DMS114 treated with DMSO at 0.1 percent for 48 hours (cell line): ENCODE measurements at regions not wholly inside any gene's neighbourhood (a gene's known extent, or its start where the extent isn't known, plus 50 kb on each side); places are given as distances from the start of the nearest gene placed in this dataset.

Source experiments
- DNase-seq: peaks from one replicate; lab custom pipeline; 2025; ENCODE audit not compliant: unreplicated experiment; lab: John Stamatoyannopoulos, UW

DNA sequence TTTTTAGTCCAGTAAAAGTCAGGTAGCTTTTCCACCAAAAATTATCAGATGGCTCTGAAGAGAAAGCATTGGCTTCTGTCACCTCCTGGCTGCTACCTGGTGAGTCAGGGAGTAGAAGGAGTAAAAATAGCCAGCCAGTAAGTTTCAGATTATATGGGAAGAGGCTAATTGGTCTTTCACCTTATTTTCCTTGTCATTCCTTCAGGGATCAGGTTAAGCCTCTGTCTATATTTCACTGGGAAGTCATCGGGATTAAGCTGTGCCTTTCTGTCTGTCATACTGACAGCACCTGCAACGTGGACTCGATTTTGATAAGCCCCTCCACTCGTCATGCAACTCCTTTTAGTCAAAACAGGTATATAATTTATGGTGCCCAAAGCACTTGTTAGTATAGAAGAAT is 380.7 kb upstream of the CELF4 start:
- DNase-seq = no peak

- no peak for DNase-seq
These were observed 379.2 kb upstream of the CELF4 start for GRCh38 chr18:37944700-37945270.

DNA sequence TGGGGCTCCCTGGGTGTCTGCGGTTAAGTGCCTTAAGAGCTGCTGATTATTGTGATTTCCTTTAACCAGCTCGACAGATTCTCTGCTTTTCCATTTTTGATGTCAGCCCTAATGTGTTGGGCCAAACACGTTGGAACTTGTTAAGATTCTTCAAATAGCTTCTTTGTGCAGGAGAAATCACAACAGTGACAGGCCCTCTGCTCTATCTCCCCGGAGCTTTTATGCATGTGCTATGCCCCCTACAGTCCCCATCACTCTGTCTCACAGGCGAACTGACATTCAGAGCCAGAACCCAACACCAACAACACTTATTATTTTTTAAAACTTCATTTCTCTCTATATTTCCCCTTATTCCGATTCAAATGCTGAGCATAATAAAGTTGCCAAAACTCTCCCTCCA is 371.7 kb upstream of the CELF4 start:
- DNase-seq = no peak

DNA sequence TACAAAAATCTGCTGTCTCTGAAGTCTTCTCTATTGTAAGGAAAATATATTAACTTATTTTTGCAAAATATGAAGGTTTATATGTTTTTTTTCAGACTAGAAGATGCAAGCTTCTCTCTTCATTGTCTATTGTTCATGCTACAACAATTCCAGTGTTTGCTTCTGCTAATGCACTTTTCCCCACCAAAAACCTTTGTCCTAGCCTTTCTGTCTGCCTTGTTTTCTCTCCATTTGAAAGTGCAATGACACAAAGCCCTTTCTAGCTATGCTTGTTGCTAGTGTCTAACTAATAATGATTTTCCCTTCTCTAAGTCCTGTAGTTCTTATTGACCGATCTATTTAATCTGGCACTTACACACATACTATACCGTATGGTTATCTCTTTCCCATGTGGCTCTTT is 369.5 kb upstream of the CELF4 start:
- DNase-seq = no peak

- no peak for DNase-seq
These were observed 365.0 kb upstream of the CELF4 start for GRCh38 chr18:37930640-37931039.

GRCh38 chr18:37922162-37922561 is 356.6 kb upstream of the CELF4 start:
- DNase-seq = no peak

DNA sequence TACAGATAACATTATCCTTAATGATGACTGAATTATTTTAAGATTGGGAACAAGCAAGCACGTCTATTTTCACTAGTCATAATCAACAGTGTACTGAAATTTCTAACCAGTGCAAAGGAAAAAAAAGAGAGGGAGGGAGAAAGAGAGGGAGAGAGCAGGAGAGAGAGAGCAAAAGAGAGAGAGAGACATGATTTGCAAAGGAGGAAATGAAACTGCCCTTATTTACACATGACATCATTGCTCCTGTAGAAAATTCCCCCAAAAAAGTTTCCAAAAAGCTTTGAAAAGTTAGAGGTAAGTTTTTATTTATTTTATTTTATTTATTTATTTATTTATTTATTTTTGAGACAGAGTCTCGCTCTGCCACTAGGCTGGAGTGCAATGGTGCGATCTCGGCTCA is 355.3 kb upstream of the CELF4 start:
- DNase-seq = no peak

- DNase-seq = no peak
These were observed 347.5 kb upstream of the CELF4 start for GRCh38 chr18:37913051-37913450.

DNA sequence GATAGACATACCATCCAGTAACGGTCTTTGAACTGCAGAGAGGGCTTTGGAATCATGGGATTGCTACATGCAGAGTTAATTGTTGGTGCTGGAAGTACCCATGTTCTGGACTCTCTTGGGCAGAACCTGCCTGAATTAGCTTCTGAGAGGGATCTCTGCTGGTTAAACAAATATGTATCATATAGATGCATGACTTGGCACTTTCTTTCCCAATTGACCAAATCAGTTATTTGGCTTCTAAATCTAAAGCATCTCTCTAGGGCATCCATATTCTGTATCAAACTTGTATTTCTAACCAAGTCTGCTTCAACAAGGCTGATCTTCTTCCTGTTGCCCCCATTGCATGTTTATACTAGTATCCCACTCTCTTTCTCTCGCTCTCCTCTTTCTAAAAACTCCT is 336.7 kb upstream of the CELF4 start:
- no peak for DNase-seq

- DNase-seq = no peak
These were observed 334.7 kb upstream of the CELF4 start for GRCh38 chr18:37900326-37900725.

DNA sequence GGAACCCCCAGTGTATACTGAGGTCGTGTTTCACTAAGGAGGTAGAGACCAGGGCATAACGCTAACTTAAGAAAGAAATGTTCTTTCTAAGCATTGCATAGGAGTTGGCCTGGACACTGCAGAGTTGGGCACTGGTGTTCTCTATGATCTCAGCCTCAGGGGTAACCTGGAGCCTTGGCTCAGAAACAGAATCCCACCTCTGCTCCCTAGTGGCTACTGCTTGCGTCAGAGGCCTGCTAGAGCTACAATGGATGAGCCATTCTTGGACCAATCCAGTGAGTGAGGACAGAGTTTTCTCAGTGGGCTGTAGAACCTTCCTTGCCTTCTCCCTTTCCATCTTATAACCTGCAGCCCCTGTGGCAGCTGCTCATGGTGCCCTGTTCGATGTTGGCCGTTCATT is 324.4 kb upstream of the CELF4 start:
- no peak for DNase-seq

DNA sequence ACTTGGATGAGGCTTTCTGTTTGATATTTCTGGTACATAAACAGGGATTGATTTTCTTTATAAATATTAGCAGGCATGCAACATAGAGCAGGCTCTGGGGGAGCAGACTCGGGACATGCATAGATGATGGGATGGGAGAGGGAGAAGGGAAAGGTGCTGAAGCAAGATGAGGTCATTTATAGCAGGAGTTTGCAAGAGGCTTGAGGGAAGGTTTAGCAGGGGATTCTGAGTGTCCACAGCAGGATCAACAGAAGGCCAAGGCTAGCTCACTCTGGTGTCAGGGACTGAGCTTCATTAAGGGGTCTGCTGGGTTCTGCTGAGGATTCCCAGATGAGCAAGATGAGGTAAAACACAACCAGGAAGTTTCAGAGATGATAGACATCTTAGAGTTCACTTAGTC is 309.1 kb upstream of the CELF4 start:
- DNase-seq = no peak

DNA sequence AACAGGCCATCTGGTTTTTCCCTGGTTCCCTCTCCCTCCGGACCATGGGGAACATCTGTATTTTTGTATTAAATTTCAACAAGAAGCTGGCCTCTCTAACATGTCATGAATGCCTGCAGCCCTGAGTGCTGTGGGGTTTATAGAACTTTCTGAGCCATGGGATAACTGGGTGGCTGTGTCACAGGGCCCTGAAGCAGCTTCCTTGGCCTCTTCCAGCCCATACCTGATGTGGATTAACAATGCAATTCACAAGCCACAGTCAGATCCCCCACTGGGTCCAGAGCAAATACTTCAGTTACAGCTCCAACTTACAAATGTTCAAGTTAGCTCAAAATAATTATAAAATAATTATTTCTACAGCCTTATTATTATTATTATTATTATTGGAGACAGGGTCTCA is 307.8 kb upstream of the CELF4 start:
- DNase-seq = no peak

- DNase-seq = no peak
These were observed 307.0 kb upstream of the CELF4 start for GRCh38 chr18:37872562-37872961.

GRCh38 chr18:37871561-37871960 is 306.0 kb upstream of the CELF4 start:
- DNase-seq = no peak

GRCh38 chr18:37869051-37869450 is 303.5 kb upstream of the CELF4 start:
- DNase-seq = no peak

DNA sequence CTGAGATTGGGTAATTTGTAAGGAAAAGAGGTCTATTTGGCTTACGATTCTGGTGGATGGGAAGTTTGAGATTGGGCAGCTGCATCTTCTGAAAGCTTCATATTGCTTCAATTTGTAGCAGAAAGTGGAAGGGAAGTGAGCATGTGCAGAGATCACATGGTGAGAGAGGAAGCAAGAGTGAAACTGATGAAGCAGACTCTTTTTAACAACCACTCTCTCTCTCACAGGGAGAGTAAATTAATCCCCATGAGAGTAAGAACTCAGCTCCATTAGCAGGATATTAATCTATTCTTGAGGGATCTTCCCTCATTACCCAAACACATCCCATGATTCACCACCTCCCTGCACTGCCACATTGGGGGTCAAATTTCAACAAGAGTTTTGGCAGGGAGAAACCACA is 298.5 kb upstream of the CELF4 start:
- no peak for DNase-seq

DNA sequence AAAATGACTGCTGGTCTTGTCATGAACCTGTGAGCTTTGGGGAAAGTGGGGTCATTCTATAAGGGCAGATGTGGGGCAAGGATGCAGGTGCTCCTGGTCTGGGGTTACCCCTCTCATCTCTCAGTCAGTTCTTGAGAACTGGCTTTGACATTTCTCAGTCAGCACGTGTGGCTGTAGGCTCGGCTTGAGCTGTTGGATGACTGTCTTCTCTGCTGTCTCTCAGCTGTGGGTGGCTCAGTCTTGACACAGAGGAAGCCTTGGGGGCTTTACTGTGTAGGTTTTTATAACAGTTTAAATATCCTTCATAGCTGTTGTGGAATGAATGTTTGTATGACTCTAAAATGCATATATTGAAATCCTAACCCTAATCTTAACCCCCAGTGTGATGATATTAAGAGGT is 296.4 kb upstream of the CELF4 start:
- no peak for DNase-seq

GRCh38 chr18:37854396-37854795 is 288.8 kb upstream of the CELF4 start:
- no peak for DNase-seq

DNA sequence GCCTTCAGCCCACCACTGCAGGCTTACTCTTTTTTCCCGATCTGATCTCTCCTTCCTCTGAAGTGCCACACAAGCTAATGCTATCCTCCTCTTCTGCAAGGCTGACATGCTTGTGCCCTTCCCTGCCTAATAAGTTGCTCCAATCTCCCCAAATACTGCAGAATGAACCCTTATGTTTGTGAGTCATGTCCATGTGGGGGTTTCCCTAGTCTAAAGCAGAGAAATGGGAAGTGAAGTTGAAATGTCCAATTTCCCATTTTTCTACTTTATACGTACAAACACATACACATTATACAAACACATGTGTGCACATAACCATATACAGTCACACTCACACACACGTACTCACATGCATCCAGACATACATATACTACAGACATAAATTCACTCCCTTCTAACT is 288.1 kb upstream of the CELF4 start:
- DNase-seq = no peak

GRCh38 chr18:37852464-37852863 is 286.9 kb upstream of the CELF4 start:
- no peak for DNase-seq

GRCh38 chr18:37847544-37847943 is 281.9 kb upstream of the CELF4 start:
- DNase-seq = no peak

- no peak for DNase-seq
These were observed 281.4 kb upstream of the CELF4 start for GRCh38 chr18:37846996-37847395.

GRCh38 chr18:37845498-37845897 is 279.9 kb upstream of the CELF4 start:
- no peak for DNase-seq
